CD4-positive, alpha-beta T cell treated with Interleukin-4 for 4 hours (primary cell): ENCODE measurements at regions not wholly inside any gene's neighbourhood (a gene's known extent, or its start where the extent isn't known, plus 50 kb on each side); places are given as distances from the start of the nearest gene placed in this dataset.
"Not testable (repeated sequence)": the region's sequence is repeated elsewhere in the genome, so short reads cannot be mapped to it uniquely, and the experiment has no call there.

ENCODE experiments used
- DNase-seq: peaks from one replicate; pipeline ENCODE4 v3.0.0-alpha.2; 2020

DNA sequence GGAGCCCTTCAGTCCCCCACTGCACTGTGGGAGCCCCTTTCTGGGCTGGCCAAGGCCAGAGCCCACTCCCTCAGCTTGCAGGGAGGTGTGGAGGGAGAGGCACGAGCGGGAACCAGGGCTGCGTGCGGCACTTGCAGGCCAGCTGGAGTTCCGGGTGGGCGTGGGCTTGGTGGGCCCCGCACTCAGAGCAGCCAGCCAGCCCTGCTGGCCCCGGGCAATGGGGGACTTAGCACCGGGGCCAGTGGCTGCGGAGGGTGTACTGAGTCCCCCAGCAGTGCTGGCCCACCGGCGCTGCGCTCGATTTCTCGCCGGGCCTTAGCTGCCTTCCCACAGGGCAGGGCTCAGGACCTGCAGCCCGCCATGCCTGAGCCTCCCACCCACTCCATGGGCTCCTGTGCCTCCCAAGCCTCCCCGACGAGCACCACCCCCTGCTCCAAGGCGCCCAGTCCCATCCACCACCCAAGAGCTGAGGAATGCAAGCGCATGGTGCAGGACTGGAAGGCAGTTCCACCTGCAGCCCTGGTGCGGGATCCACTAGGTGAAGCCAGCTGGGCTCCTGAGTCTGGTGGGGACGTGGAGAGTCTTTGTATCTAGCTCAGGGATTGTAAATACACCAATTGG lies 776.2 kb downstream of the KCTD8 start:
- DNase-seq = not testable (repeated sequence)

- DNase-seq = no peak
Observed at GRCh38 chr4:43680421-43680820, 768.2 kb downstream of the KCTD8 start.

DNA sequence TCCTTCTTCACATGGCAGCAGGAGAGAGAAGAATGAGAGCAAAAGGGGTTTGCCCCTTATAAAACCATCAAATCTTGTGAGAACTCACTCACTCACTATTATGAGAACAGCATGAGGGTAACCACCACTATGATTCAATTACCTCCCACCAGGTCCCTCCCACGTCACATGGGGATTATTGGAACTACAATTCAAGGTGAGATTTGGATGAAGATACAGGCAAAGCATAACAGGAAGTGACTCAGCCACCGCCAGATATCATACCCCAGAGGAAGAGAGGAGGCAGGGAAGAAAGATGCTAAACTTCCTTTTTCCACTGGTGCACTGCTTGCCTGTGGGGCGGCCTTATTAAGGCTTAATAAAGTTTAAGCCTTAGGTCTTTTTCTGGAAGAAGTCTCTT lies 766.1 kb downstream of the KCTD8 start:
- DNase-seq = no peak

DNA sequence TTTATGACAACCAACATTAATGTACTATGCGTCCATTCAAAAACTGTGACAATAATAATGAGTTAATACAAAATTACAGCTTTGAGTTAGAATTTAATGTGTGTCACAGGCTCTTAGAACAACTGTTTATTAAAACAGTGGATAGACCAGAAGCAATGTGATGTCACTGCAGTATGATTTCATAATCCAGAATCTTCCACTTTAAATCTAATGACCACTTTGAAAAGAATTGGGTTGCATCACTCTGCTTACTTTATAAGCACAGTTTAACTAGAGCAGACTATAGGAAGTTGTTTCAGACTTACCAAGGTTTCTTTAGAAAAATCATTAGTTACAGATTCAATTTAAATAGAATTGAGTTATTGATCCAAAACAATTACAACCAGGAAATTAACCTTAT lies 758.5 kb downstream of the KCTD8 start:
- no peak for DNase-seq

- DNase-seq = no peak
Observed at GRCh38 chr4:43693876-43694275, 754.7 kb downstream of the KCTD8 start.

GRCh38 chr4:43709443-43709842 lies 739.2 kb downstream of the KCTD8 start:
- DNase-seq = no peak

GRCh38 chr4:43716721-43717395 lies 731.8 kb downstream of the KCTD8 start:
- no peak for DNase-seq

- no peak for DNase-seq
Observed at GRCh38 chr4:43718369-43718768, 730.2 kb downstream of the KCTD8 start.

DNA sequence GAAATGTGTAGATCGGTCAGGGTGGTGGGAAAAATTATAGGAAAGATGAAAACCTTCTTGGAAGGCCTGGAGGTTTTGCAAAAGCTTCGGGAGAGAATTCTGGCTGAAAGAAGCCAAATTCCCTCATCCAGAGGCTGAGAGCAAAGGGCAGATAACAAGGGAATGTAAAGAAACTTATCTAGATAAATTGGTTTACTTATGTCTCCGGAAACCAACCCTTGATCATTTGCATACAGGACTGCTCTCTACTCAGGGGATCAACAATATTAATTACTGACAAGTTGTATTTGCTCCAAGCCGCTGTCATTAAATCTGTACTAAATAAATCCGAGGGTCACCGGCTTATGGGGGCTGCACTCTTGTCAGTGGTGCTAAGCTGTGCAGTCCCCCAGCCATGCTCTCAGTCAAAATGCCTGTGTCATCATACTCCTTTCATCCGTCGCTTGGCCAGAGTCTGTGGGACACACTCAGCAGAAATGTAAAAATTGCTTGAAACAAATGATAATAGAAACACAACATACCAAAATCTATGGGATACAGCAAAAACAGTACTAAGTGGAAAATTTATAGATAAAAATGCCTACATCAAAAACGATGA lies 715.7 kb downstream of the KCTD8 start:
- DNase-seq = no peak

DNA sequence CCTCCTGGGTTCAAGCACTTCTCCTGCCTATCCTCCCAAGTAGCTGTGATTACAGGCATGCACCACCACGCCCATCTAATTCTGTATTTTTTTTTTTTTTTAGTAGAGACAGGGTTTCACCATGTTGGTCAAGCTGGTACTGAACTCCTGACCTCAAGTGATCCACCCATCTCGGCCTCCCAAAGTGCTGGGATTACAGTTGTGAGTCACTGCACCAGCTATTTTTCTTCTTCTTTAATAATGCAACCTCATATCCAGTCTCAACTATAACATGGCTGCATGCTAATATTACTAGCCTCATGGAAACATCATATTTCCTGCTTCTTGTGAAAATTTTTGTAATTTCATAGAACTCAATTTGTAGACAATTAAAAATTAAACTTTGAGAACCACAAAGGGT lies 706.5 kb downstream of the KCTD8 start:
- no peak for DNase-seq

DNA sequence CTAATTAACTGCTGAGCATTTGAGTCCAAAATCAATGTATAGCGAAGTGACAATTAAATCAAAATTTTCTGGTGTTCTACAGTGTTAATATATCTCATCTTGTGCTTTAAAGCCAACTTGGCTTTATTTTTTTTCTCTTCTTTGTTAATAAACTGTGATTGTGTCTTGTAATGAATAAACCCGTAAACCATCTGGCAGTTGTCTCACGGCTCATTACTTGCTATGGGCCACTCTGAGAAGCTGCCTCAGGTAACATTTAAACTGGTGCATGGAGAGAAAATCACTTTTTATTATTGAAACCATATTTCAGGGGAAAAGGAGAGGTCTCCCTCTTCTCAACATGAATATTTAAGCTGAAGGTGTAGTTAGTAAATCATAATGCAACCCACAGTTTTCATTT lies 694.0 kb downstream of the KCTD8 start:
- no peak for DNase-seq

- no peak for DNase-seq
Observed at GRCh38 chr4:43757147-43757546, 691.5 kb downstream of the KCTD8 start.

- DNase-seq = no peak
Observed at GRCh38 chr4:43758836-43759235, 689.8 kb downstream of the KCTD8 start.

DNA sequence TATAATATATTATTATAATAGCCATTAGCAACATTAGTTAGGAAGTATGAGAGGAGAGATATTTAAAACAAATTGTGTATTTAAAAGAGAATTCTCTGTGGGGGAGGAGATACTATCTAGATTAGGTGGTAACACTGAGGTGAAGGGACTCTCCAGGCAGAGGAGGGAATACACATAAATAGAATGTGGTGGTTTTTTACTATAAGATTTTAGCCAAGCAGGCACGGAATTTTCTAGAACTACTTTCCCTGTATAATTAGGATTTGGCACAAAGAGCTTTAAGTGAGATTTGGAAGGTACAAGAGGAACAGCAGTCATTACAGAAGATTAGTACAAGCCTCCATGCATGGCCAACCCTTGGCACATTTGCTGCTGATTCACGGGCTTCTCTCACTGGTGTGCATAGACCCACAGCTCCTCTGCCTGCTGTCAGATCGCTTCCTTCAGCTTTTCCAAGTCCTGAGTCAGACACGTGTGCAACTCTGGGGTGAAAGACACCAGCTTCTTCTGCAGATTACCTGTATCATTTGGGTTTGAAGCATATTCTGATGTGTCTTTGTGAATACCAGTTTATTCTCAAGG lies 685.5 kb downstream of the KCTD8 start:
- no peak for DNase-seq

DNA sequence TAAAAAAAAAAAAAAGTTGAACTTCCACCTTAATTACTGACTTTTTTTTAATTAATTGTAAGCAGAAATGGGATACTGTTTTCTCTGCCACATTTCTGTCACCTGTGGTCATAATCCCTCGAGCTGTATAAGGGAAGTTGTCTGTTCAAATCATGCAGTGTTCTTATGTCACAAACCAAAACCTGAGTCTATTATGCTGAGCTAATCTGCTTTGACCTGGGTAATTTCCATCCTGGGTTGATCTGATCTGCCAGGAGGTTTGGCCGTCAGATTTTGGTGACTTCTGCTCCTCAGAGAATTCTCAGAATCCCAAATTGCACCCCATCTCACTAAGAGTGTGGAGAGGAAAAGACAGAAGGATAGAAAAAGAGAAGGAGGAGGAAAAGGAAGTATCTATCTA lies 683.1 kb downstream of the KCTD8 start:
- DNase-seq = no peak

DNA sequence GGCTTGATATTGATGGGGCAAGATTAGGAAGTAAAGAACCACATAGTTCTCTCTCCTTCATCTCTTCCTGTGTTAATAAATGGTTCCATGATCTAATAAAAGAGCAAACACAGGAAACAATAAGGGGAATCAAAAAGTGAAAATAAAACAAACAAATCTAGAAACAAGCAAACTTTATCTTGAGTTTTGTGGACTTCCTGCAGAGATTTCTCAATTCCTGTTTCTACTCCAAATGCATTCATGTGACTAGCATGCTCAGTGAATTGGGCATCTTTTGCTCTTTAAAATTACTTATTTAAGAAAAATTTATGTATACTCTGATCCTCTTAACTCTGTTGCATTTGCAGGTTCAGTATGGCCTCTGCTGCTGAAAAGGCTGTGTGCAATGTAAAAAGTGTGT lies 682.0 kb downstream of the KCTD8 start:
- DNase-seq = no peak

GRCh38 chr4:43776371-43776770 lies 672.2 kb downstream of the KCTD8 start:
- no peak for DNase-seq

DNA sequence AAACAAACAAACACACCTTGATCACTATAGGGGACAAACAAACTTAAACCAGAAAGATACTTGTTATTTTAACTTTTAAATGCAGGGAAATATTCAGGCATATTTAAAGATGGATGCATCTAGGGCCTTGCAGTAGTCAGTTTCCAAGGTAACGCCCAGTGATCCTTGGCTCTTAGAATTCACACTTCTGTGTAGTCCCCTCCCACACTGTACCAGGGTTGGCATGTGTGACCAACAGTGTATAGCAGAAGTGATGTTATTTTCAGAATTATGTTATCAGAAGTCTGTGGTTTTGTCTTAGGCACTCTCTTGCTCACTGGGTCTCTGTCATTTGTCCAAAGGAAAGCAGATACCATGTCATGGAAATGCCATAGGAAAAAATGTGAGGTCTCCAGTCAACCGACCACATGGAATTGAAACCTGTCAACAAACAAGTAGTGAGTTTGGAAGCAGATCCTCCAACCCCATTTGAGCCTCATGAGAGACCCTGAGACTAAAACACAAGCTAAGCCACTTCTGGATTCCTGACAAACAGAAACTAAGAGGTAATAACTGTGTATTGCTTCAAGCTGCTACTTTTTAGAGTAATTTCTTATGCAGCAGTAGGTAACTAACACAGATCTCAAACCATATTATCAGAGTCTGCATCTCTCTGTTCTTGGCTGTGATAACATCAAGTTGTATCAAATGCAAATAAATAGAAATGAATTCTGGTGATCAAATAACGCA lies 670.3 kb downstream of the KCTD8 start:
- DNase-seq = no peak

DNA sequence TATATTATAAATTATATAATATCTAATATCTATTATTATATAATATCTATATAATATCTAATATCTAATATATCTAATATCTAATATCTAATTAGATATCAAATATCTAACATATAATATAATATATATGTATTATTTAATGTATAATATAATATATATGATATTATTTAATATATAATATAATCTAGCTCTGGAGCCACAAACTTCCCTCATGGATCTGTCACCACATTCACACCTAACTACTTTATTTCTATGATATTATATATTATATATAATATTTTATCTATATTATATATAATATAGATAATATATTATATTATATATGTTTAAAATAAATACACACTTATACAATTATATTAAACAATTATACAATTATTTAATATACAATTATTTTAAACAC lies 667.5 kb downstream of the KCTD8 start:
- no peak for DNase-seq

DNA sequence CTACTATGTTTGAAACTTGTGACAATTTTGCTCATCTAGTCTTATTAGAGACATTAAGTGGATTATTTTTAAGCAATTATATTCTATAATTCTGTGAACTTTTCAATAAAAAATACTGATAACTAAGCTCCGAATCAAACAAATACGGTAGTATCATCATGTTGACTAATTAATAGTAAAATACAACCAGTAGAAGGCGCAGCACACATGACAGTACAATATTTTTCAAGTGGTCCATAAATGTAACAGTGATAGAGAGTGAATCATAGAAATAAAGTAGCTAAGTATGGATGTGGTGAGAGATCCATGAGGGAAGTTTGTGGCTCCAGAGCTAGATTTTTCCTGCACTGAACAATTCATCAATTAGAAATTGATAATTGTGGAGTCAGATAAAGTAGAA lies 666.2 kb downstream of the KCTD8 start:
- no peak for DNase-seq

GRCh38 chr4:43816116-43816515 lies 632.5 kb downstream of the KCTD8 start:
- DNase-seq = no peak

GRCh38 chr4:43822621-43823020 lies 626.0 kb downstream of the KCTD8 start:
- no peak for DNase-seq

- DNase-seq = no peak
Observed at GRCh38 chr4:43835869-43836268, 612.7 kb downstream of the KCTD8 start.

- no peak for DNase-seq
Observed at GRCh38 chr4:43837171-43837570, 611.4 kb downstream of the KCTD8 start.
